WI38 (cell line): ENCODE measurements at regions not wholly inside any gene's neighbourhood (a gene's known extent, or its start where the extent isn't known, plus 50 kb on each side); places are given as distances from the start of the nearest gene placed in this dataset.
"Not testable (repeated sequence)": the region's sequence is repeated elsewhere in the genome, so short reads cannot be mapped to it uniquely, and the experiment has no call there.

Experiments
- H3K4me3 ChIP-seq: 2 replicates; pipeline ENCODE4 v1.5.1; 2011; ENCODE audit warnings: low read depth, mild to moderate bottlenecking, control low read depth, low read length
- CTCF ChIP-seq: IDR thresholded peaks from 2 replicates; pipeline ENCODE4 v1.5.1; 2012; ENCODE audit warnings: low read depth, mild to moderate bottlenecking, control low read depth, low read length

GRCh38 chr5:110304176-110304575, 422.3 kb downstream of the TMEM232 start:
- TF ChIP-seq CTCF: no peak
- no peak overlapping the region for H3K4me3 ChIP-seq

- no peak overlapping the region for H3K4me3 ChIP-seq
- TF ChIP-seq CTCF: no peak
These were observed 419.8 kb downstream of the TMEM232 start for GRCh38 chr5:110306650-110307049.

GRCh38 chr5:110309222-110309621, 417.2 kb downstream of the TMEM232 start:
- TF ChIP-seq CTCF: no peak
- H3K4me3 ChIP-seq: no peak overlapping the region

GRCh38 chr5:110316566-110316965, 409.9 kb downstream of the TMEM232 start:
- not testable (repeated sequence) for H3K4me3 ChIP-seq

- TF ChIP-seq CTCF: no peak
- no peak overlapping the region for H3K4me3 ChIP-seq
These were observed 405.4 kb downstream of the TMEM232 start for GRCh38 chr5:110321117-110321516.

GRCh38 chr5:110323357-110323756, 403.1 kb downstream of the TMEM232 start:
- H3K4me3 ChIP-seq: no peak overlapping the region

GRCh38 chr5:110323832-110324231, 402.6 kb downstream of the TMEM232 start:
- TF ChIP-seq CTCF: no peak
- no peak overlapping the region for H3K4me3 ChIP-seq

More at GRCh38 chr5:110323357-110323756, 403.1 kb downstream of the TMEM232 start:
- no peak for TF ChIP-seq CTCF

- TF ChIP-seq CTCF: no peak
These were observed 401.6 kb downstream of the TMEM232 start for GRCh38 chr5:110324876-110325275.

More at GRCh38 chr5:110324876-110325275, 401.6 kb downstream of the TMEM232 start:
- H3K4me3 ChIP-seq: no peak overlapping the region
